Transverse colon (tissue), 4 donors: ENCODE measurements at regions not wholly inside any gene's neighbourhood (a gene's known extent, or its start where the extent isn't known, plus 50 kb on each side); places are given as distances from the start of the nearest gene placed in this dataset.

Experiments used
- DNase-seq: peaks from one replicate; pipeline ENCODE4 v3.0.0-alpha.2; 2019
- H3K27ac ChIP-seq, 4 donors: fragments of 200-600 bp; sonication (generic); 2 replicates each; pipeline ENCODE4 v1.5.1; 2016 to 2018; ENCODE audit warnings: inconsistent platforms in 4 of 4
- H3K27me3 ChIP-seq: fragments of 200-600 bp; sonication (generic); 2 replicates; pipeline ENCODE4 v1.5.1; 2017; ENCODE audit warnings: inconsistent platforms
- H3K36me3 ChIP-seq, 4 donors: fragments of 200-600 bp; sonication (generic); 2 replicates each; pipeline ENCODE4 v1.5.1; 2017 to 2019; ENCODE audit warnings: inconsistent platforms in 4 of 4
- H3K4me1 ChIP-seq, 4 donors: fragments of 200-600 bp; sonication (generic); 2 replicates each; pipeline ENCODE4 v1.5.1; 2017 to 2020; ENCODE audit warnings: inconsistent platforms in 4 of 4
- H3K4me3 ChIP-seq, 4 donors: fragments of 200-600 bp; sonication (generic); 1 replicate in 1 of 4; 2 replicates in 3 of 4; pipeline versions ENCODE4 v1.5.1 to v1.6.1; 2017 to 2019; ENCODE audit warnings: inconsistent platforms in 4 of 4
- H3K9me3 ChIP-seq, 2 donors: fragments of 200-600 bp; sonication (generic); 2 replicates each; pipeline ENCODE4 v1.5.1; 2017 to 2019; ENCODE audit warnings: inconsistent platforms in 2 of 2
- EP300 ChIP-seq: sonication (generic); formaldehyde crosslinking; IDR thresholded peaks from one replicate; pipeline ENCODE4 v1.6.1; 2017; ENCODE audit warnings: antibody characterized with exemption, low read depth
- POLR2A ChIP-seq: fragments of 450-650 bp; IDR thresholded peaks from one replicate; pipeline ENCODE4 v1.6.1; 2016; ENCODE audit warnings: antibody characterized with exemption, mild to moderate bottlenecking, moderate library complexity
- POLR2AphosphoS5 ChIP-seq, 3 donors: sonication (generic); formaldehyde crosslinking; IDR thresholded peaks; one replicate each; pipeline ENCODE4 v1.6.1; 2016; ENCODE audit warnings: antibody characterized with exemption in 3 of 3
- WGBS, 2 donors: methylation state at CpG; one replicate each; pipeline ENCODE4 v1.1.5; 2018; ENCODE audit warnings: low coverage in 1 of 2; 5-methylcytosine and 5-hydroxymethylcytosine counted together
- in situ Hi-C, 4 donors: fragments of 200-750 bp; cut with MboI; loops; one replicate each; pipeline versions ENCODE4 v1.15.0 to v1.15.1; 2017; ENCODE audit warnings: low sequenced_read_pairs in 3 of 4, low pct_ligation_motif_present in 1 of 4, low pct_unique_long_range_greater_than_20kb in 1 of 4
- intact Hi-C: fragments of 100-400 bp; cut with DNase I; formaldehyde crosslinking; loops from one replicate; pipeline ENCODE4 v1.15.1; 2023; ENCODE audit warnings: low total_unique reads
- TF ChIP-seq, protein P1 (sequence below), 5 experiments: fragments of 200-600 bp in 3 of 5; fragments of 450-650 bp in 2 of 5; sonication (generic) in 3 of 5; IDR thresholded peaks; 1 replicate in 2 of 5; 2 replicates in 3 of 5; pipeline ENCODE4 v1.5.1; 2016 to 2017; ENCODE audit warnings: antibody characterized with exemption in 5 of 5, inconsistent platforms in 3 of 5, mild to moderate bottlenecking in 2 of 5, moderate library complexity in 1 of 5

DNA sequence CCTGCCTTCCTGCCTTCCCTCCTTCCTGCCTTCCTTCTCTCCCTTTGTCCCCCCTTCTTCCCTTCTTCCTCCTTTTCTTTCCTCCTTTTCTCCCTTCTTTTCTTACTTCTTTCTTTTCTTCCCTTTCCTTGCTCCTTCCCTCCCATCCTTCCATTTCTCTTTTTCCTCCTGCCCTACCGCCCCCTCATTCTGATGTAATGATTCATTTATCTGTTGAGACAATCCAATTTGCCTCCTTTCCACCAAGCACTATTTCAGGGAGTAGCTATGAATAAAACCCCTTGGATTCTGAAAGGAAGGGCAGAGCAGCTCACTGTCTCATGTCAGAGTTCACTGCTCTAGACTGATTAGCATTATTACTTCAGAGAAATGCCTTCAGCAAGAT, 462.6 kb downstream of the PDCD6IP start:
- Histone ChIP-seq H3K36me3 (no peaks in the 10 kb centered on the region), H3K27me3 (no peaks in the 10 kb centered on the region), H3K4me1 (peaks cover 0 to 31% (median 10%) of the 10 kb centered on the region in 4 donors), H3K4me3 (no peak overlapping the region), H3K27ac (no peak overlapping the region), H3K9me3 (no peaks in the 10 kb centered on the region)
- DNase-seq: no peak
- no peak for TF ChIP-seq POLR2A
- no peak for TF ChIP-seq EP300
- no peak for TF ChIP-seq POLR2AphosphoS5 (IDR thresholded peaks at IDR 0.05)
- TF ChIP-seq, protein P1, sequence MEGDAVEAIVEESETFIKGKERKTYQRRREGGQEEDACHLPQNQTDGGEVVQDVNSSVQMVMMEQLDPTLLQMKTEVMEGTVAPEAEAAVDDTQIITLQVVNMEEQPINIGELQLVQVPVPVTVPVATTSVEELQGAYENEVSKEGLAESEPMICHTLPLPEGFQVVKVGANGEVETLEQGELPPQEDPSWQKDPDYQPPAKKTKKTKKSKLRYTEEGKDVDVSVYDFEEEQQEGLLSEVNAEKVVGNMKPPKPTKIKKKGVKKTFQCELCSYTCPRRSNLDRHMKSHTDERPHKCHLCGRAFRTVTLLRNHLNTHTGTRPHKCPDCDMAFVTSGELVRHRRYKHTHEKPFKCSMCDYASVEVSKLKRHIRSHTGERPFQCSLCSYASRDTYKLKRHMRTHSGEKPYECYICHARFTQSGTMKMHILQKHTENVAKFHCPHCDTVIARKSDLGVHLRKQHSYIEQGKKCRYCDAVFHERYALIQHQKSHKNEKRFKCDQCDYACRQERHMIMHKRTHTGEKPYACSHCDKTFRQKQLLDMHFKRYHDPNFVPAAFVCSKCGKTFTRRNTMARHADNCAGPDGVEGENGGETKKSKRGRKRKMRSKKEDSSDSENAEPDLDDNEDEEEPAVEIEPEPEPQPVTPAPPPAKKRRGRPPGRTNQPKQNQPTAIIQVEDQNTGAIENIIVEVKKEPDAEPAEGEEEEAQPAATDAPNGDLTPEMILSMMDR (IDR thresholded peaks at IDR 0.05): no peak
- intact Hi-C loops (no loop called here), in situ Hi-C loops (no loop called here)
- WGBS, 2 donors: 40 to 91% methylated on average over 1 of the region's 1 CpG

GRCh38 chr3:34263101-34263621, 464.7 kb downstream of the PDCD6IP start:
- H3K27ac ChIP-seq: no peak overlapping the region
- TF ChIP-seq, protein P1 (IDR thresholded peaks at IDR 0.05): no peak
- peaks cover 0 to 34% (median 12%) of the 10 kb centered on the region in 4 donors for H3K4me1 ChIP-seq
- WGBS, 2 donors: 10 to 11% methylated on average over 2 to 4 of the region's 4 CpGs
- in situ Hi-C loops: no loop called here
- no peaks in the 10 kb centered on the region for H3K27me3 ChIP-seq
- H3K36me3 ChIP-seq: no peaks in the 10 kb centered on the region
- intact Hi-C loops: no loop called here
- no peak overlapping the region for H3K4me3 ChIP-seq
- DNase-seq: no peak
- H3K9me3 ChIP-seq: no peaks in the 10 kb centered on the region

DNA sequence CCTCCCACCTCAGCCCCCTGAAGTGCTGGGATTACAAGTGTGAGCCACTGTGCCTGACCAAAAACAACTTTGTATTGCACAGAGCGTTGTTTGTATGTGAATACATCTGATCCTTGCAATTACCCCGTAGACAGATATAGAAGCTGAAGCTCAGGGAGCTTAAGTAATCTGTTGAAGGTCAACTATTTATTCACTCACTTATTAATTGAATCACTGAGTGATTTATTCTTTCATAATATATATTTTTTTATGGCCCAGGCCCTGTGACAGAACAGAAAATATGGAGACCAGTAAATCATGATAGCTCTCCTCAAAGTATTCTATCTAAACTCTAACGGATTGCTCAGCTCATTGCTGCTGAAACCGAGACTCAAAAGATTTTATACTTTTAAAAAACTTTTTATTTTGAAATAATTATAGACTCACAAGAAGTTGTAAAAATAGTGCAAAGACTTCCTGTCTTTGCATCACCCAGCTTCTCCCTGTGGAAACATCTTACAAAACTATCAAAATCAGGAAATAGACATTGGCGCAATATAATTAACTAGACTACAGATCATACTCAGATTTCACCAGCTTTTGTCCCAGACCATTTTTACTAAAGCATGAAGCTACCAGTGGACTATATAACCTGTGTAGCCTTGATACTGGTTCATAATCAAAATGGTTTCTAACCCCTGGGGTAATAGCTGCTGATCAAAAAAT, 466.1 kb downstream of the PDCD6IP start:
- no peaks in the 10 kb centered on the region for H3K27me3 ChIP-seq
- no peak for DNase-seq
- WGBS, 2 donors: 75 to 81% methylated on average over 4 to 5 of the region's 5 CpGs
- intact Hi-C loops: no loop called here
- H3K36me3 ChIP-seq: no peaks in the 10 kb centered on the region
- H3K4me1 ChIP-seq: peaks cover 0 to 41% (median 13%) of the 10 kb centered on the region in 4 donors
- in situ Hi-C loops: no loop called here
- H3K9me3 ChIP-seq: no peaks in the 10 kb centered on the region
- TF ChIP-seq EP300 (no peak), POLR2AphosphoS5 (IDR thresholded peaks at IDR 0.05) (no peak), POLR2A (no peak)
- TF ChIP-seq, protein P1 (IDR thresholded peaks at IDR 0.05): no peak
- no peak overlapping the region for H3K27ac ChIP-seq
- H3K4me3 ChIP-seq: no peak overlapping the region

DNA sequence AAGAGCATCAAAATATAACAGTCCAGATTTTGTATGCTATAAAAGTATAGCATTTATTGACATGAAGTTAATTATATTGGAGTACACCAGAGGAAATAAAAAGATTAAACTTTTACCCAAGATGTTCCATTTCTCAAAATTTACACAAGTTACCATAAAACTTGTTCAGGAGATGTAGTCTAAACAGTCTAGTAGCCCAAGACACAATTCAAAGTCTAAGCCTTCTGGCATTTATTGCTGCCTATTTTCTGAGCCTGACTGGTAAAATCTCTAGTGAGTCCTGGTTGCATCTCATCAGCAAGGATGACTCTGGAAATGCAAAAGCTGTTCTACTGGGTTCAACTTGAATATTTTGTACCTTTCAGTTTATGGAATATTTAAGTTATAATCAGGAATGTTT, 468.7 kb downstream of the PDCD6IP start:
- Histone ChIP-seq H3K27ac (no peak overlapping the region), H3K4me1 (peaks cover 0 to 35% (median 13%) of the 10 kb centered on the region in 4 donors), H3K27me3 (no peaks in the 10 kb centered on the region), H3K36me3 (no peaks in the 10 kb centered on the region), H3K9me3 (no peaks in the 10 kb centered on the region), H3K4me3 (no peak overlapping the region)
- in situ Hi-C loops (no loop called here), intact Hi-C loops (no loop called here)
- TF ChIP-seq EP300 (no peak), POLR2A (no peak), POLR2AphosphoS5 (IDR thresholded peaks at IDR 0.05) (no peak)
- TF ChIP-seq, protein P1 (IDR thresholded peaks at IDR 0.05): no peak
- DNase-seq: no peak
